Stimulated activated CD4-positive, alpha-beta T cell treated with anti-CD3 and anti-CD28 coated beads, Interleukin-1b, Interleukin-23, amount 100 ng/mL, for 48 hours (primary cell): ENCODE measurements at regions not wholly inside any gene's neighbourhood (a gene's known extent, or its start where the extent isn't known, plus 50 kb on each side); places are given as distances from the start of the nearest gene placed in this dataset.

Experiments used
- DNase-seq: peaks from one replicate; pipeline ENCODE4 v3.0.0-alpha.2; 2020

GRCh38 chr4:178838776-178839175 lies 1396.5 kb upstream of the AGA start:
- no peak for DNase-seq

- DNase-seq: no peak
Observed at GRCh38 chr4:178856139-178856800, 1414.0 kb upstream of the AGA start.

- no peak for DNase-seq
Observed at GRCh38 chr4:178871476-178871875, 1429.2 kb upstream of the AGA start.

- DNase-seq: no peak
Observed at GRCh38 chr4:178881937-178882336, 1439.7 kb upstream of the AGA start.

GRCh38 chr4:178894126-178894525 lies 1451.9 kb upstream of the AGA start:
- no peak for DNase-seq

- no peak for DNase-seq
Observed at GRCh38 chr4:178899084-178899483, 1456.8 kb upstream of the AGA start.

GRCh38 chr4:178917756-178918155 lies 1475.5 kb upstream of the AGA start:
- DNase-seq: no peak

GRCh38 chr4:178937130-178937529 lies 1494.9 kb upstream of the AGA start:
- DNase-seq: no peak

GRCh38 chr4:178941975-178942374 lies 1499.7 kb upstream of the AGA start:
- DNase-seq: no peak

GRCh38 chr4:178953447-178954120 lies 1511.3 kb upstream of the AGA start:
- DNase-seq: no peak

GRCh38 chr4:178955614-178956013 lies 1513.4 kb upstream of the AGA start:
- DNase-seq: no peak

- no peak for DNase-seq
Observed at GRCh38 chr4:178958725-178959440, 1516.6 kb upstream of the AGA start.

- DNase-seq: no peak
Observed at GRCh38 chr4:178963446-178964045, 1521.3 kb upstream of the AGA start.

GRCh38 chr4:178966644-178967043 lies 1524.4 kb upstream of the AGA start:
- no peak for DNase-seq

- no peak for DNase-seq
Observed at GRCh38 chr4:178970433-178971140, 1528.3 kb upstream of the AGA start.

GRCh38 chr4:178976861-178977260 lies 1534.6 kb upstream of the AGA start:
- no peak for DNase-seq

- no peak for DNase-seq
Observed at GRCh38 chr4:178993306-178993705, 1551.1 kb upstream of the AGA start.

- DNase-seq: no peak
Observed at GRCh38 chr4:179001918-179002317, 1559.7 kb upstream of the AGA start.

- no peak for DNase-seq
Observed at GRCh38 chr4:179007755-179008154, 1565.5 kb upstream of the AGA start.

GRCh38 chr4:179017581-179017980 lies 1575.3 kb upstream of the AGA start:
- no peak for DNase-seq

GRCh38 chr4:179027569-179027968 lies 1585.3 kb upstream of the AGA start:
- DNase-seq: no peak

GRCh38 chr4:179028321-179028720 lies 1586.1 kb upstream of the AGA start:
- no peak for DNase-seq

- no peak for DNase-seq
Observed at GRCh38 chr4:179029683-179030082, 1587.4 kb upstream of the AGA start.
